ENCODE measurements at regions not wholly inside any gene's neighbourhood (a gene's known extent, or its start where the extent isn't known, plus 50 kb on each side); places are given as distances from the start of the nearest gene placed in this dataset.

DNA sequence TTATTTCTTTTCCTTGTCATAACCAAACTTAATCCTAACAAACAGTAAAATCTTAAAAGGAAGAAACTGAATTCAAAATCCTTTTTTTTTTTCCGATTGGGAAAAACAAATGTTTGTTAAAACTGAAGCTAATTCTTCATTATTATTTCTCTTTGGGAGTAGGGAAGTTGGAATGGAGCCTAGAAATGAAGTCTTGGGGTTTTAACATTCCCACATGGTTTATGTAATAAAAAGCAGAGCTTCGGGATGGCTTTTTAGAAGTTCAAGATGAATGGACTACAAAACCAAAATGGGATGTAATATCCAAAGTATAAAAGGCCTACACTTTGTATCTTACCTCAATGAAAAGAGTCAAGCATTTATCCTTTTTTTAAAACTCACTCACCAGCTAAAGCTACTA, 189.0 kb upstream of the TMC3 start:
- TF ChIP-seq, protein P1, sequence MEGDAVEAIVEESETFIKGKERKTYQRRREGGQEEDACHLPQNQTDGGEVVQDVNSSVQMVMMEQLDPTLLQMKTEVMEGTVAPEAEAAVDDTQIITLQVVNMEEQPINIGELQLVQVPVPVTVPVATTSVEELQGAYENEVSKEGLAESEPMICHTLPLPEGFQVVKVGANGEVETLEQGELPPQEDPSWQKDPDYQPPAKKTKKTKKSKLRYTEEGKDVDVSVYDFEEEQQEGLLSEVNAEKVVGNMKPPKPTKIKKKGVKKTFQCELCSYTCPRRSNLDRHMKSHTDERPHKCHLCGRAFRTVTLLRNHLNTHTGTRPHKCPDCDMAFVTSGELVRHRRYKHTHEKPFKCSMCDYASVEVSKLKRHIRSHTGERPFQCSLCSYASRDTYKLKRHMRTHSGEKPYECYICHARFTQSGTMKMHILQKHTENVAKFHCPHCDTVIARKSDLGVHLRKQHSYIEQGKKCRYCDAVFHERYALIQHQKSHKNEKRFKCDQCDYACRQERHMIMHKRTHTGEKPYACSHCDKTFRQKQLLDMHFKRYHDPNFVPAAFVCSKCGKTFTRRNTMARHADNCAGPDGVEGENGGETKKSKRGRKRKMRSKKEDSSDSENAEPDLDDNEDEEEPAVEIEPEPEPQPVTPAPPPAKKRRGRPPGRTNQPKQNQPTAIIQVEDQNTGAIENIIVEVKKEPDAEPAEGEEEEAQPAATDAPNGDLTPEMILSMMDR (IDR thresholded peaks at IDR 0.05; ENCODE audit: borderline replicate concordance, extremely low read depth, low read length, poor library complexity, severe bottlenecking), result no peak
- no peak for TF ChIP-seq EZH2 (IDR thresholded peaks at IDR 0.05; ENCODE audit: borderline replicate concordance, low read depth, low read length, severe bottlenecking)
- Histone ChIP-seq H3K27me3 (ENCODE audit: insufficient read depth, low read length, poor library complexity) (no peaks in the 10 kb centered on the region), H3K4me2 (ENCODE audit: insufficient read depth, low read length) (no peak overlapping the region), H3K9ac (ENCODE audit: low read depth, low read length) (no peak overlapping the region), H3K4me3 (ENCODE audit: low read depth in 1 of 2, low read length in 2 of 2) (no peak overlapping the region), H3K36me3 (ENCODE audit: insufficient read depth, low read length) (no peaks in the 10 kb centered on the region), H3K79me2 (ENCODE audit: insufficient read depth, low read length) (no peaks in the 10 kb centered on the region), H3K4me1 (ENCODE audit: insufficient read depth, low read length) (no peaks in the 10 kb centered on the region), H3K9me3 (ENCODE audit: insufficient read depth, low read length, severe bottlenecking) (no peaks in the 10 kb centered on the region), H3K27ac (ENCODE audit: low read length) (no peak overlapping the region), H2AFZ (ENCODE audit: low read depth, low read length) (no peak overlapping the region), H4K20me1 (ENCODE audit: insufficient read depth, low read length) (no peaks in the 10 kb centered on the region)
- ATAC-seq (ENCODE audit: insufficient read depth, low read depth), result no peak
- DNase-seq, result no peak

DNA sequence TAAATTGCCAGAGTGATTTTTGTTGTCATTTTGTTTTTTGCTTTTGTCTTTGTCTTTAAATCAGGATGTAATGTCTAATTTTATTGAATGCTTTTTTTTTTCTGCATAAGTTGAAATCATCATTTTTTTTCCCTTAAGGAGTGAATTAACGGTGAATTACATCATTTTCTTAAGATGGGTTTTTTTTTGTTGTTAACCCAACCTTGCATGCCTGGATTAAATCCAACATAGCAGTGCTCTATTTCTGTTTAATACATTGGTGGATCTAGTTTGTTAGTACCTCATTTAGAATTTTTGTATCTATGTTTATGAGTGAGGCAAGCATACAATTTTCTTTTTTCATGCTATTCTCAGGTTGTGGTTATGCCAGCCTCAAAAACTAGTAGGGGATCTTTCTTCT, 186.4 kb upstream of the TMC3 start:
- H3K9ac ChIP-seq (ENCODE audit: low read depth, low read length), result no peak overlapping the region
- H3K27me3 ChIP-seq (ENCODE audit: insufficient read depth, low read length, poor library complexity), result no peaks in the 10 kb centered on the region
- DNase-seq, result no peak
- ATAC-seq (ENCODE audit: insufficient read depth, low read depth), result no peak
- no peaks in the 10 kb centered on the region for H3K36me3 ChIP-seq (ENCODE audit: insufficient read depth, low read length)
- no peaks in the 10 kb centered on the region for H3K79me2 ChIP-seq (ENCODE audit: insufficient read depth, low read length)
- TF ChIP-seq, protein P1 (IDR thresholded peaks at IDR 0.05; ENCODE audit: borderline replicate concordance, extremely low read depth, low read length, poor library complexity, severe bottlenecking), result no peak
- no peak for TF ChIP-seq EZH2 (IDR thresholded peaks at IDR 0.05; ENCODE audit: borderline replicate concordance, low read depth, low read length, severe bottlenecking)
- H3K27ac ChIP-seq (ENCODE audit: low read length), result no peak overlapping the region
- no peaks in the 10 kb centered on the region for H3K9me3 ChIP-seq (ENCODE audit: insufficient read depth, low read length, severe bottlenecking)
- no peak overlapping the region for H3K4me2 ChIP-seq (ENCODE audit: insufficient read depth, low read length)
- H4K20me1 ChIP-seq (ENCODE audit: insufficient read depth, low read length), result no peaks in the 10 kb centered on the region
- no peaks in the 10 kb centered on the region for H3K4me1 ChIP-seq (ENCODE audit: insufficient read depth, low read length)
- no peak overlapping the region for H2AFZ ChIP-seq (ENCODE audit: low read depth, low read length)
- H3K4me3 ChIP-seq (ENCODE audit: low read depth in 1 of 2, low read length in 2 of 2), result no peak overlapping the region

DNA sequence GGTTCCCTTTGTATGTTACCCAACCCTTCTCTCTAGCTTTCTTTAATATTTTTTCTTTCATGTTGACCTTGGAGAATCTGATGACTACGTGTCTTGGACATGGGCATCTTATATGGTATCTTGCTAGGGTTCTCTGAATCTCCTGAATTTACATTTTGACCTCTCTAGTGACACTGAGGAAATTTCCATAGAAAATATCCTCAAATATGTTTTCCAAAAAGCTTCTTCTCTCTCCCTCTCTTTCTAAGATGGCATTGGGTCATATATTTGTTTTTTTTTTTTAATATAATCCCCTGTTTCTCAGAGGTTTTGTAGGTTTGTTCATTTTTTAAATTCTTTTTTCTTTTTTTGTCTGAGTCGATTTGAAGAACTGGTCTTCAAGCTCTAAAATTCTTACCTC, 184.0 kb upstream of the TMC3 start:
- H3K9me3 ChIP-seq (ENCODE audit: insufficient read depth, low read length, severe bottlenecking), result no peaks in the 10 kb centered on the region
- no peak overlapping the region for H3K9ac ChIP-seq (ENCODE audit: low read depth, low read length)
- H3K4me2 ChIP-seq (ENCODE audit: insufficient read depth, low read length), result no peak overlapping the region
- no peak for DNase-seq
- no peak for ATAC-seq (ENCODE audit: insufficient read depth, low read depth)
- no peaks in the 10 kb centered on the region for H3K4me1 ChIP-seq (ENCODE audit: insufficient read depth, low read length)
- H3K27ac ChIP-seq (ENCODE audit: low read length), result no peak overlapping the region
- H3K79me2 ChIP-seq (ENCODE audit: insufficient read depth, low read length), result no peaks in the 10 kb centered on the region
- no peaks in the 10 kb centered on the region for H3K27me3 ChIP-seq (ENCODE audit: insufficient read depth, low read length, poor library complexity)
- no peak overlapping the region for H2AFZ ChIP-seq (ENCODE audit: low read depth, low read length)
- H4K20me1 ChIP-seq (ENCODE audit: insufficient read depth, low read length), result no peaks in the 10 kb centered on the region
- TF ChIP-seq, protein P1 (IDR thresholded peaks at IDR 0.05; ENCODE audit: borderline replicate concordance, extremely low read depth, low read length, poor library complexity, severe bottlenecking), result no peak
- TF ChIP-seq EZH2 (IDR thresholded peaks at IDR 0.05; ENCODE audit: borderline replicate concordance, low read depth, low read length, severe bottlenecking), result no peak
- no peak overlapping the region for H3K4me3 ChIP-seq (ENCODE audit: low read depth in 1 of 2, low read length in 2 of 2)
- no peaks in the 10 kb centered on the region for H3K36me3 ChIP-seq (ENCODE audit: insufficient read depth, low read length)

DNA sequence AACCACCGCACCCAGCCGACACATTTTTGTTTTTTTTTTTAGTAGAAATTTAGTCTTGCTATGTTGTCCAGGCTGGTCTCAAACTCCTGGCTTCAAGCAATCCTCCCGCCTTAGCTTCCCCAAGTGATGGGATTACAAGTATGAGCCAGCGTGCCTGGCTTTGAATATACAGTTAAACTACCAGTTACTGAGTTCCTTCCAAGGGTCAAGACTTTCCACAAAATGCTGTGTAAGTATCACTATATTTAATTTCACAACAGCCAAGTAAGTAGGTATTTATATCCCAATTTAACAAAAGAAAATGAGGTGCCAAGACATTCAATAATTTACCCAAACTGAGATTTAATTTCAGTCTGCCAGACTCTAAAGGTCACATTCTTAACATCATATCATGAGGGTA, 181.3 kb upstream of the TMC3 start:
- no peak overlapping the region for H3K4me2 ChIP-seq (ENCODE audit: insufficient read depth, low read length)
- H3K4me3 ChIP-seq (ENCODE audit: low read depth in 1 of 2, low read length in 2 of 2), result no peak overlapping the region
- H3K4me1 ChIP-seq (ENCODE audit: insufficient read depth, low read length), result no peaks in the 10 kb centered on the region
- no peak overlapping the region for H3K9ac ChIP-seq (ENCODE audit: low read depth, low read length)
- no peak for ATAC-seq (ENCODE audit: insufficient read depth, low read depth)
- TF ChIP-seq EZH2 (IDR thresholded peaks at IDR 0.05; ENCODE audit: borderline replicate concordance, low read depth, low read length, severe bottlenecking), result no peak
- TF ChIP-seq, protein P1 (IDR thresholded peaks at IDR 0.05; ENCODE audit: borderline replicate concordance, extremely low read depth, low read length, poor library complexity, severe bottlenecking), result no peak
- H3K27ac ChIP-seq (ENCODE audit: low read length), result no peak overlapping the region
- H3K9me3 ChIP-seq (ENCODE audit: insufficient read depth, low read length, severe bottlenecking), result no peaks in the 10 kb centered on the region
- no peaks in the 10 kb centered on the region for H3K79me2 ChIP-seq (ENCODE audit: insufficient read depth, low read length)
- no peak overlapping the region for H2AFZ ChIP-seq (ENCODE audit: low read depth, low read length)
- no peaks in the 10 kb centered on the region for H3K36me3 ChIP-seq (ENCODE audit: insufficient read depth, low read length)
- H4K20me1 ChIP-seq (ENCODE audit: insufficient read depth, low read length), result no peaks in the 10 kb centered on the region
- no peak for DNase-seq
- no peaks in the 10 kb centered on the region for H3K27me3 ChIP-seq (ENCODE audit: insufficient read depth, low read length, poor library complexity)

Measured in DND-41 (cell line).